GM20000 (cell line): ENCODE measurements at regions not wholly inside any gene's neighbourhood (a gene's known extent, or its start where the extent isn't known, plus 50 kb on each side); places are given as distances from the start of the nearest gene placed in this dataset.
"Not testable (repeated sequence)": the region's sequence is repeated elsewhere in the genome, so short reads cannot be mapped to it uniquely, and the experiment has no call there.

ENCODE experiments used
- DNase-seq: peaks from one replicate; pipeline ENCODE4 v3.0.0; 2012; ENCODE audit warnings: low spot score
- TF ChIP-seq, protein P1 (sequence below): IDR thresholded peaks from 2 replicates; pipeline ENCODE4 v1.5.1; 2012; ENCODE audit warnings: mild to moderate bottlenecking, control low read depth; ENCODE audit errors: extremely low read depth, missing control alignments

DNA sequence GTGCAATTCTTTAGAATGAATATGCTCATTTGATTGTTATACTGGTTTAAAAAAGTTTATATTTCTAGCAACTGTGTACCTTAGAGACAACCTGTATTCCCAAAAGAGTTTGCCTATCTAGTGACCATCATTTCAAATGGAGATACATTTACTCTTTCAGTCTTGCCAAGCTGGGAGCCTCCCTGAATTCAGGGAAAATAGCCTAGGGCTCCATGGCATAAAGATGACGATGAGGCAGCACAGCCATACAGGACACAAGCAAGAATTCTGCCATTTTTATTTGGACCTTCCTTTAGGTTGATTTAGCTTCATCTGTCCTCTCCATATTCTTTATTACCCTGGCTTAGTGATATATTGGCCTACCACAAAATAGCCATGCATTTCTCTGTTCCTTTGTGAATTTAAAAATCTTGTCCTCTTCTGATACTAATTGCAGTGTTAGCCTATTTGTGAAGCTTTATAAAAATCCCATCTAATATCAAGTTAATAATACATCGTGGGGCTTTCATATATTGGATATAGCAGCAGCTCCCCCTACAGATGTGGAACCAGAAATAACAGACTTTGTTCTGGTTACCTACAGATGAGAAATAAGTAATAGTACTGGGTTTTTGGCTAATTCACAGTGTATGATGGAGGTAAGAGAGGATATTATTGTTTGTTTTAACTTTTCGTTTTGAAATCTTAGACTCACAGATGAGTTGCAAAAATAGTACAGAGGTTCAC is 1661.9 kb upstream of the PIK3C3 start:
- no peak for DNase-seq

GRCh38 chr18:40283560-40283959 is 1671.5 kb upstream of the PIK3C3 start:
- TF ChIP-seq, protein P1, sequence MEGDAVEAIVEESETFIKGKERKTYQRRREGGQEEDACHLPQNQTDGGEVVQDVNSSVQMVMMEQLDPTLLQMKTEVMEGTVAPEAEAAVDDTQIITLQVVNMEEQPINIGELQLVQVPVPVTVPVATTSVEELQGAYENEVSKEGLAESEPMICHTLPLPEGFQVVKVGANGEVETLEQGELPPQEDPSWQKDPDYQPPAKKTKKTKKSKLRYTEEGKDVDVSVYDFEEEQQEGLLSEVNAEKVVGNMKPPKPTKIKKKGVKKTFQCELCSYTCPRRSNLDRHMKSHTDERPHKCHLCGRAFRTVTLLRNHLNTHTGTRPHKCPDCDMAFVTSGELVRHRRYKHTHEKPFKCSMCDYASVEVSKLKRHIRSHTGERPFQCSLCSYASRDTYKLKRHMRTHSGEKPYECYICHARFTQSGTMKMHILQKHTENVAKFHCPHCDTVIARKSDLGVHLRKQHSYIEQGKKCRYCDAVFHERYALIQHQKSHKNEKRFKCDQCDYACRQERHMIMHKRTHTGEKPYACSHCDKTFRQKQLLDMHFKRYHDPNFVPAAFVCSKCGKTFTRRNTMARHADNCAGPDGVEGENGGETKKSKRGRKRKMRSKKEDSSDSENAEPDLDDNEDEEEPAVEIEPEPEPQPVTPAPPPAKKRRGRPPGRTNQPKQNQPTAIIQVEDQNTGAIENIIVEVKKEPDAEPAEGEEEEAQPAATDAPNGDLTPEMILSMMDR = no peak
- no peak for DNase-seq

More for the DNA sequence above, 1661.9 kb upstream of the PIK3C3 start:
- TF ChIP-seq, protein P1 = no peak

DNA sequence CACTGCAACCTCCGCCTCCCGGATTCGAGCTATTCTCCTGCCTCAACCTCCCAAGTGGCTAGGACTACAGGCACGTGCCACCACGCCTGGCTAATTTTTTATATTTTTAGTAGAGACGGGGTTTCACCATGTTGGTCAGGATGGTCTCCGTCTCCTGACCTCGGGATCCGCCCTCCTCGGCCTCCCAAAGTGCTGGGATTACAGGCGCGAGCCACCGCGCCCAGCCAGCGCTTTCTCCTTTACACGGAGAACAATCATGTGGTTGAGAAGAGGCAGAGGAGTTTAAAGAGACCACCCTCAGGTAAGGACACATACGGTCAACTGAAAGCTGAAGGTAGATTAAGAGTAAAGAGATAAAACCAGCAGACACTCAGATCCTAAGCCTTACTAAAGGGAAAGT is 1673.7 kb upstream of the PIK3C3 start:
- DNase-seq = not testable (repeated sequence)

DNA sequence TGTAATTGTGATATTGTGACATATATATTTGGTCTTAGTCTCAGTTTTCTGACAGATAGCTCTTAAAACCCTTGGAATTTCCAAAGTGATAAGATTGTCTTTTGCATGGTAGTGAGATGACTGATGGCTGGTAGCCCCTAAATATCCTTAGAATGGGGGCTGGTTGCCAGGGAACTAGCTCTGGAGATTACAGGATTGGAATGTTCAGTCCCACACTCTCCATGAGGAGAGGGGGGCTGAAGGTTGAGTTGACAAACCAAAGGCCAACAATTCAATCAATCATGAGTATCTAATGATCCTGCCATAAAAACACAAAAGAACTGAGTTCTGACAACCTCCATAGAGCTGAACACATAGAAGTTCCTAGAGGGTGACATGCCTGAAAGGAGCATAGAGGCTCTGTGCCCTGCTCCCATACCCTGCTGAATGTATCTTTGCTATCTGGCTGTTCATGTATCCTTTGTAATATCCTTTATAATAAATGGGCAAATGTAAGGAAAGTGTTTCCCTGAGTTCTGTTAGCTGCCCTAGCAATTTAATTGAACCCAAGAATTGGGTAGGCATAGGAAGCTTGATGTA is 1680.3 kb upstream of the PIK3C3 start:
- TF ChIP-seq, protein P1 = no peak
- no peak for DNase-seq

DNA sequence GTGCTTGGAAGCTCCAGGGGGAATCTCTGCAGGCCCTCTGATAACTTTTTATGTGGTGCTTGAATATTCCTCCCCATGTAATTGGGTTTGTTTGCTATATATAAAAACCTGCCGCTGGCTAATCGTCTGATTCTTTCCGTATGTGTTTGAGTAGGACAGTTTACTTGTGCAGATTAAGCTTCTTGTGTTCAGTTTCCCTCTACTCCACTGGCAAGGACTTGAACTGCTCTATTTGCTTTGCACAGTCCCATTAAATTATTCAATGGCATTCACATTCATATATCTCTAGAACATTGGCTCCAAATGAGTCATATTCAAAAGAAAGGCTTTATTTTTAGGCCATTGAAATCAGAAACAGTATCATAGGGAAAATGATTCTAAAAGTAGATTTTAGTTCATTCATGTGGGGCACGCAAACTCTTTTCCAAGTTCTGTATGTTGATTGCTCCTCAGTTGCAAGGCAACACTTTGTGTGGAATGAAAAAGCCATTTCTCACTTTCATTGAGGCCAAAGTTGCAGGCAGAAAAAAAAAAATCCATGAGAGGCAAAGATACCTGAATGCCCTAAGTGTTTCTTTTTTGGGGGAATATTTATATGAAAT is 1682.3 kb upstream of the PIK3C3 start:
- TF ChIP-seq, protein P1 = no peak
- DNase-seq = no peak

GRCh38 chr18:40259115-40259835 is 1695.8 kb upstream of the PIK3C3 start:
- TF ChIP-seq, protein P1 = no peak
- no peak for DNase-seq

GRCh38 chr18:40258311-40258710 is 1696.7 kb upstream of the PIK3C3 start:
- TF ChIP-seq, protein P1 = no peak
- DNase-seq = no peak
